Ishikawa (cell line): ENCODE measurements at regions not wholly inside any gene's neighbourhood (a gene's known extent, or its start where the extent isn't known, plus 50 kb on each side); places are given as distances from the start of the nearest gene placed in this dataset.

Experiments used
- CREB1 ChIP-seq: IDR thresholded peaks from 2 replicates; pipeline ENCODE4 v1.6.1; 2012; ENCODE audit warnings: low read depth
- TCF12 ChIP-seq: IDR thresholded peaks from 2 replicates; pipeline ENCODE4 v1.6.1; 2012; ENCODE audit warnings: low read depth

- TF ChIP-seq TCF12 = no peak
- TF ChIP-seq CREB1 = no peak
Observed at GRCh38 chr2:57539761-57540160, 506.8 kb upstream of the VRK2 start.
